Fibroblast of the aortic adventitia (primary cell): ENCODE measurements at regions not wholly inside any gene's neighbourhood (a gene's known extent, or its start where the extent isn't known, plus 50 kb on each side); places are given as distances from the start of the nearest gene placed in this dataset.

Experiments used
- DNase-seq: peaks from one replicate; pipeline ENCODE4 v3.0.0-alpha.2; 2010; ENCODE audit warnings: low read depth
- H3K4me3 ChIP-seq: 2 replicates; pipeline ENCODE4 v1.5.1; 2011; ENCODE audit warnings: low read depth, mild to moderate bottlenecking, control low read depth, low read length, moderate library complexity
- TF ChIP-seq, protein P1 (sequence below): IDR thresholded peaks from 2 replicates; pipeline ENCODE4 v1.5.1; 2011; ENCODE audit warnings: mild to moderate bottlenecking, low read length, control low read depth, inconsistent platforms; ENCODE audit not compliant: insufficient read depth

- TF ChIP-seq, protein P1, sequence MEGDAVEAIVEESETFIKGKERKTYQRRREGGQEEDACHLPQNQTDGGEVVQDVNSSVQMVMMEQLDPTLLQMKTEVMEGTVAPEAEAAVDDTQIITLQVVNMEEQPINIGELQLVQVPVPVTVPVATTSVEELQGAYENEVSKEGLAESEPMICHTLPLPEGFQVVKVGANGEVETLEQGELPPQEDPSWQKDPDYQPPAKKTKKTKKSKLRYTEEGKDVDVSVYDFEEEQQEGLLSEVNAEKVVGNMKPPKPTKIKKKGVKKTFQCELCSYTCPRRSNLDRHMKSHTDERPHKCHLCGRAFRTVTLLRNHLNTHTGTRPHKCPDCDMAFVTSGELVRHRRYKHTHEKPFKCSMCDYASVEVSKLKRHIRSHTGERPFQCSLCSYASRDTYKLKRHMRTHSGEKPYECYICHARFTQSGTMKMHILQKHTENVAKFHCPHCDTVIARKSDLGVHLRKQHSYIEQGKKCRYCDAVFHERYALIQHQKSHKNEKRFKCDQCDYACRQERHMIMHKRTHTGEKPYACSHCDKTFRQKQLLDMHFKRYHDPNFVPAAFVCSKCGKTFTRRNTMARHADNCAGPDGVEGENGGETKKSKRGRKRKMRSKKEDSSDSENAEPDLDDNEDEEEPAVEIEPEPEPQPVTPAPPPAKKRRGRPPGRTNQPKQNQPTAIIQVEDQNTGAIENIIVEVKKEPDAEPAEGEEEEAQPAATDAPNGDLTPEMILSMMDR = no peak
- no peak for DNase-seq
- no peak overlapping the region for H3K4me3 ChIP-seq
Measured at GRCh38 chr6:131408811-131409210, 164.2 kb upstream of the ARG1 start.

DNA sequence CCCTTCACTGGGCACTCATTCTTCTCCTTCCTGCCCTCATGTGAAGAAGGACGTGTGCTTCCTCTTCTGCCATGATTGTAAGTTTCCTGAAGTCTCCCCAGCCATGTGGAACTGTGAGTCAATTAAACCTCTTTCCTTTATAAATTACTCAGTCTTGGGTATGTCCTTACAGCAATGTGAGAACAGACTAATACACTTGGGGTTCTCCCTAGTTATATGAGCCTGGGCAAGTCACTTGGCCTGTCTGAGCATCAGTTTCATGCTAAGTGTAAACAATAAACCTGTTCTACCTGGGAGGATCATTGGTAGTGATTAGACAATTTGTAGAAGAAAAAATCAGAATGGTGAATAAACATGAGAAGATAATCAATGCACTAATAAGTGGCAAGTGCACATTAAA, 162.2 kb upstream of the ARG1 start:
- TF ChIP-seq, protein P1 = no peak
- no peak overlapping the region for H3K4me3 ChIP-seq
- DNase-seq = no peak

- H3K4me3 ChIP-seq = no peak overlapping the region
- no peak for DNase-seq
- TF ChIP-seq, protein P1 = no peak
Measured at GRCh38 chr6:131412960-131413830, 159.8 kb upstream of the ARG1 start.

DNA sequence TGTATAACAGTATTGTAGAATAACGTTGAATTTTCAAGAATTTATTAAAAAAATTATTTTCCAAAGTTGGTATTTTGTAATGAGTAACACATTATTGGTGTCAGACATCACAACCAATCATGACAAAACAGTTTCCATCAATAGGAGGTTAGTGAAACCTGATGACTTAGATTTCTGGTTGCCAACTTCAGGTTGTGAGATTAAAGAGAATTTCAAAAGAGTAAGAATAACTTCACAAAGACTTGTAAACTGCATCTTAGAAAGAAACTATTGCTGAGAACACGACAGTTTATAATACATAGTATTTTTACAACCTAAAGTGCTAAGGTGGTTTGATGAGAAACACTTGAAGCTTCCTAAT, 159.2 kb upstream of the ARG1 start:
- no peak overlapping the region for H3K4me3 ChIP-seq
- no peak for DNase-seq
- TF ChIP-seq, protein P1 = no peak

GRCh38 chr6:131414956-131415355, 158.1 kb upstream of the ARG1 start:
- no peak for DNase-seq
- TF ChIP-seq, protein P1 = no peak
- no peak overlapping the region for H3K4me3 ChIP-seq

GRCh38 chr6:131418441-131418840, 154.6 kb upstream of the ARG1 start:
- TF ChIP-seq, protein P1 = no peak
- no peak for DNase-seq

More at GRCh38 chr6:131418441-131418840, 154.6 kb upstream of the ARG1 start:
- H3K4me3 ChIP-seq = no peak overlapping the region
